Endometrium (tissue), 2 donors: ENCODE measurements at regions not wholly inside any gene's neighbourhood (a gene's known extent, or its start where the extent isn't known, plus 50 kb on each side); places are given as distances from the start of the nearest gene placed in this dataset.

Source experiments
- FAIRE-seq: peaks from 2 replicates; lab custom pipeline; 2012; peaks lifted over from hg19 to GRCh38; lab: Jason Lieb, UNC
- donor health status: control.
- donor health status: control.

- FAIRE-seq, result no peak
Measured at GRCh38 chr17:22441776-22442175, 749.5 kb downstream of the KCNJ18 start.

GRCh38 chr17:22443061-22443460 lies 750.7 kb downstream of the KCNJ18 start:
- no peak for FAIRE-seq

GRCh38 chr17:22453181-22453580 lies 760.9 kb downstream of the KCNJ18 start:
- no peak for FAIRE-seq

GRCh38 chr17:22454070-22454999 lies 762.0 kb downstream of the KCNJ18 start:
- no peak for FAIRE-seq

GRCh38 chr17:22459331-22459952 lies 767.1 kb downstream of the KCNJ18 start:
- no peak for FAIRE-seq

GRCh38 chr17:22459953-22460350 lies 767.6 kb downstream of the KCNJ18 start:
- no peak for FAIRE-seq

GRCh38 chr17:22460461-22461063 lies 768.2 kb downstream of the KCNJ18 start:
- FAIRE-seq, result no peak

GRCh38 chr17:22461460-22462145 lies 769.3 kb downstream of the KCNJ18 start:
- FAIRE-seq, result no peak

- no peak for FAIRE-seq
Measured at GRCh38 chr17:22462461-22462860, 770.1 kb downstream of the KCNJ18 start.

GRCh38 chr17:22463110-22463850 lies 771.0 kb downstream of the KCNJ18 start:
- FAIRE-seq, result no peak

- FAIRE-seq, result no peak
Measured at GRCh38 chr17:22464041-22464440, 771.7 kb downstream of the KCNJ18 start.

GRCh38 chr17:22467720-22468119 lies 775.4 kb downstream of the KCNJ18 start:
- FAIRE-seq, result no peak

GRCh38 chr17:22469101-22469880 lies 777.0 kb downstream of the KCNJ18 start:
- no peak for FAIRE-seq

GRCh38 chr17:22469941-22470340 lies 777.6 kb downstream of the KCNJ18 start:
- FAIRE-seq, result no peak

- FAIRE-seq, result no peak
Measured at GRCh38 chr17:22470411-22471175, 778.3 kb downstream of the KCNJ18 start.

- no peak for FAIRE-seq
Measured at GRCh38 chr17:22484826-22485225, 792.5 kb downstream of the KCNJ18 start.

GRCh38 chr17:22490399-22490798 lies 798.1 kb downstream of the KCNJ18 start:
- no peak for FAIRE-seq

GRCh38 chr17:22492331-22492730 lies 800.0 kb downstream of the KCNJ18 start:
- FAIRE-seq, result no peak

GRCh38 chr17:22496450-22496849 lies 804.1 kb downstream of the KCNJ18 start:
- FAIRE-seq, result no peak

GRCh38 chr17:22503322-22503899 lies 811.1 kb downstream of the KCNJ18 start:
- no peak for FAIRE-seq
